Omental fat pad (tissue), 3 donors: ENCODE measurements at regions not wholly inside any gene's neighbourhood (a gene's known extent, or its start where the extent isn't known, plus 50 kb on each side); places are given as distances from the start of the nearest gene placed in this dataset.

Experiments
- ATAC-seq: fragments of 150-250 bp; one replicate; pipeline ENCODE4 v1.9.1; 2016; ENCODE audit warnings: mild to moderate bottlenecking, moderate library complexity; ENCODE audit not compliant: low FRiP score
- DNase-seq: peaks from one replicate; pipeline ENCODE4 v3.0.0-alpha.2; 2019; ENCODE audit warnings: low spot score
- CTCF ChIP-seq, 3 donors: fragments of 450-650 bp; IDR thresholded peaks; one replicate each; pipeline ENCODE4 v1.5.1; 2016 to 2017; ENCODE audit warnings: antibody characterized with exemption in 3 of 3, mild to moderate bottlenecking in 3 of 3, moderate library complexity in 2 of 3

- DNase-seq: no peak
- TF ChIP-seq CTCF (IDR thresholded peaks at IDR 0.05): no peak
- ATAC-seq: no peak
These were observed 163.4 kb downstream of the TMEM26 start for GRCh38 chr10:61289813-61290212.

DNA sequence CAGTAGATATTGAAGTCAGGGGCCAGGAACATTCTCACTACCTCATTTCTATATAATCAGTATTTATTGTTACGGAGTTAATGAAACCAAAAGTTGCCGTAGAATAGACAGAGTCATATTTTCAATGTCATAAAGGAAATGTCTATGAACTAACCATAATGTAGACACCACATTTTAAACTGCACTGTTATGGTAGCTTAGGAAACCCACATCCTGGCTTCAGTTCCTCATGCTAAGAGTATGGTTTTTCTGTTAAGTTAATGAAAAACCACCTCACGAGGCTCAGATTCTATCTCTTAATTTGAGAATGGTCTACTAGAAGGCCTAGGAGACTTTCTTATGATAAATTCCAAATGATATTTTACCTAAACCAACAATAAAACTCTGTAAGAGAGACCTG lies 166.5 kb downstream of the TMEM26 start:
- no peak for DNase-seq
- ATAC-seq: no peak
- no peak for TF ChIP-seq CTCF (IDR thresholded peaks at IDR 0.05)

GRCh38 chr10:61285749-61286148 lies 167.4 kb downstream of the TMEM26 start:
- ATAC-seq (no peak), DNase-seq (no peak)
- no peak for TF ChIP-seq CTCF (IDR thresholded peaks at IDR 0.05)

DNA sequence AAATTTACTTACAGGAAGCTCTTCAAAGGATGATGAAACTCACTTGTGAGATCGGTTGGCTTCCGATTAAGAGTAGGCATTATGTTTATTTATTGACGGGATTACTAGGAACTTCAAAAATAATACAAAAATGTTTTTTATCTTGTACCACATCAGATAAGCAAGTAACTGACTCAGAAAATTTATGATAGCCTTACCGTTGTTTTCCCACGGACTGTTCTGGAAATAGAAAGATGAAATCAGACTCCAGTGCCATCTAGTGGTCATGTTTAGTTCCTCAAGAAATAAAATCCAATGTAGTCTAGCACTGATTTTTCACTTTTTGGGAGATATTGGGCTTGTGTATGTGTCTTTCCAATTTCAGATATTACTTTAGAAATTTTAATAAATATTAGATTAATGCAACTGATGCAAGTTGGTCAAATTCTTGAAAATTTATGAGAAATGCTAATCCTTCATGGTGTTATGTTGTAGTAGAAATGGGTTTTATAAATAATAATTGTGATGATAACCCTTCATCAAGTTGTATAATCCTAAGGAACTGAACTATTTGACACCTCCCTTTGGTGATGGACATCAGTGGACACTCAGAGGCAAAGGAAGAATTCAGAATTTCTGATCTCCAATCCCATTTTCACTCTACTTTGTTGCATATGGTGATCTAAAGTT lies 168.8 kb downstream of the TMEM26 start:
- peak in 2 of 3 donors; percentile 24 to 30 for TF ChIP-seq CTCF (IDR thresholded peaks at IDR 0.05)
- DNase-seq (no peak), ATAC-seq (peak; percentile 63)

DNA sequence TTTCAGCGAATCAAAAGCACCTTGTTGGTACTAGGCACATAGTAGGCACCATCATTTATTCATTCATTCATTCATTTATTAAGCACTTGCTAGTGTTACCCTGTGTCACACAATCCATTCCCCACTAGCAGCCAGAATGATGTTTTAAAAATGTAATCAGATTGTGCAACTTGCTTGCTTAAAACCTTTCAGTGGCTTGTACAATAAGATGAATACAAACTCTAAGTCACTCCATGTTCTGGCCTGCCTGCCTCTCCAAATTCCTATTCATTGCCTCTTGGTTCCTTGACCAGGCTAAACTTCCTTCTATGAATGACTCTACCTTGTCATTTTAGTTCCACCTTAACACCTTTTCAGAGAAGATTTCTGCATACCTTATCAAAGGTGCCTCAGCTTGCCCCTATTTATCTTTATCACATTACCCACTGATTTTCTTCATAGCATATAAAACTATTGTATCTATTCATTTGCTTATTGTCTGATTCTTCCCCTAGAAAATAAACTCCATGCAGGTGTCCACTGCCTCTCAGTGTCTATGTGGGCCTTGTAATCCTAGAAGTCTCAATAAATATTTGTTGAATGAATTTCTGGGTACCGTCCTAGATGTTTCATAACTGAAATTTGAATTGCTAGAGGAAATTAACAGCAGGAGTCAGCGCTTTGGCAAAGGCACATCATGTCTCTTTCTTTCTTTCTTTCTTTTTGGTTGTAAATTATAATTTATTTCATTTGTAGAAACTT lies 169.5 kb downstream of the TMEM26 start:
- TF ChIP-seq CTCF (IDR thresholded peaks at IDR 0.05): no peak
- DNase-seq (no peak), ATAC-seq (peak; percentile 63)

GRCh38 chr10:61283066-61283465 lies 170.1 kb downstream of the TMEM26 start:
- DNase-seq (no peak), ATAC-seq (no peak)
- no peak for TF ChIP-seq CTCF (IDR thresholded peaks at IDR 0.05)

DNA sequence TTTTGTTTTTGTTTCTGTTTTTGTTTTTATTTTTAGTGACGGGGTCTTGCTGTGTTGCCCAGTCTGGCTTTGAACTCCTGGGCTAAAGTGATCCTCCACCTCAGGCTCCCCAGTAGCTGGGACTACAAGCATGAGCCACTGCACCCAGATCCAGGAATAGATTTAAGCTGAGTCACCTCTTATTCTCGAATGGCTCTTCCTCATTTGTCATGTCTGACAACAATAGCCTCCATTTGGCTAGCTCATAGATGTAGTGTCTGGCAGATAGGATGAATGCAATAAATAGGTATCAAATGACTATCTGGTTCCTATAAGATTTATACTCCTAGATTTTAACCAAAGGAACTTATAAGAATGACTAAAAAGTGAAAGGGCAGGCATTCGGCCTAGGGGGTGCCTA lies 172.9 kb downstream of the TMEM26 start:
- no peak for DNase-seq
- no peak for TF ChIP-seq CTCF (IDR thresholded peaks at IDR 0.05)
- no peak for ATAC-seq
